ENCODE measurements at regions not wholly inside any gene's neighbourhood (a gene's known extent, or its start where the extent isn't known, plus 50 kb on each side); places are given as distances from the start of the nearest gene placed in this dataset.

DNA sequence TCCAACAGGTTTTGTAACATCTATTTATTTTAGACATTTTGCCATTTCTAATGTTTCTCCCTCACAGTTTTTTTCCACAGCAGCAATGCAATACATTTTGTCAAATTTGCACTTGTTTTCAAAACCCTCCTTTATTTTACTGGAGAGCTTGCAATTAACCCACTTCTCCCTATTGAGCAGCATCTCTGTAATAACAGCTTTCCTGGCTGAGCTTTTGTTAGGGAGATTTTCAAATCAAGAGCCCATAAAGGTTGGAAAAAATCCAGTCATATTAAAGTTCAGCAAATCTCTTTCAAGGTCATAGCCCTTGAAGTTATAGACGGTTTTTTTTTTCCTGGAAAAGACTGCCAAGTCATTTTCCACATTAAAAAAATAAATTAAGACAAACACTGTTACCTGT is 450.6 kb upstream of the TENM3 start:
- TF ChIP-seq MXI1 (IDR thresholded peaks at IDR 0.05; ENCODE audit: borderline replicate concordance, low read depth, low read length) (no peak), POLR2A (IDR thresholded peaks at IDR 0.05; ENCODE audit: low read depth, low read length) (no peak), CEBPB (IDR thresholded peaks at IDR 0.05; ENCODE audit: low read depth, low read length) (no peak)
- TF ChIP-seq, protein P1, sequence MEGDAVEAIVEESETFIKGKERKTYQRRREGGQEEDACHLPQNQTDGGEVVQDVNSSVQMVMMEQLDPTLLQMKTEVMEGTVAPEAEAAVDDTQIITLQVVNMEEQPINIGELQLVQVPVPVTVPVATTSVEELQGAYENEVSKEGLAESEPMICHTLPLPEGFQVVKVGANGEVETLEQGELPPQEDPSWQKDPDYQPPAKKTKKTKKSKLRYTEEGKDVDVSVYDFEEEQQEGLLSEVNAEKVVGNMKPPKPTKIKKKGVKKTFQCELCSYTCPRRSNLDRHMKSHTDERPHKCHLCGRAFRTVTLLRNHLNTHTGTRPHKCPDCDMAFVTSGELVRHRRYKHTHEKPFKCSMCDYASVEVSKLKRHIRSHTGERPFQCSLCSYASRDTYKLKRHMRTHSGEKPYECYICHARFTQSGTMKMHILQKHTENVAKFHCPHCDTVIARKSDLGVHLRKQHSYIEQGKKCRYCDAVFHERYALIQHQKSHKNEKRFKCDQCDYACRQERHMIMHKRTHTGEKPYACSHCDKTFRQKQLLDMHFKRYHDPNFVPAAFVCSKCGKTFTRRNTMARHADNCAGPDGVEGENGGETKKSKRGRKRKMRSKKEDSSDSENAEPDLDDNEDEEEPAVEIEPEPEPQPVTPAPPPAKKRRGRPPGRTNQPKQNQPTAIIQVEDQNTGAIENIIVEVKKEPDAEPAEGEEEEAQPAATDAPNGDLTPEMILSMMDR (conservative IDR thresholded peaks at IDR 0.05; ENCODE audit: low read depth, low read length): no peak

Data from IMR-90 (cell line).